Pons (tissue), 1 donor: ENCODE measurements at regions not wholly inside any gene's neighbourhood (a gene's known extent, or its start where the extent isn't known, plus 50 kb on each side); places are given as distances from the start of the nearest gene placed in this dataset.

Source experiments
- DNase-seq: peaks from one replicate; pipeline ENCODE4 v3.0.0-alpha.2; 2016; ENCODE audit warnings: low spot score

GRCh38 chr13:99640260-99640659 is 139.0 kb downstream of the TM9SF2 start:
- DNase-seq: no peak

- DNase-seq: no peak
Observed at GRCh38 chr13:99639126-99639525, 137.9 kb downstream of the TM9SF2 start.

GRCh38 chr13:99636728-99637353 is 135.6 kb downstream of the TM9SF2 start:
- no peak for DNase-seq

GRCh38 chr13:99636306-99636705 is 135.0 kb downstream of the TM9SF2 start:
- DNase-seq: no peak

- DNase-seq: no peak
Observed at GRCh38 chr13:99634672-99635071, 133.4 kb downstream of the TM9SF2 start.

GRCh38 chr13:99630269-99630898 is 129.1 kb downstream of the TM9SF2 start:
- no peak for DNase-seq

GRCh38 chr13:99629641-99630040 is 128.4 kb downstream of the TM9SF2 start:
- DNase-seq: no peak

- DNase-seq: no peak
Observed at GRCh38 chr13:99628442-99628841, 127.2 kb downstream of the TM9SF2 start.

- DNase-seq: no peak
Observed at GRCh38 chr13:99626461-99627082, 125.3 kb downstream of the TM9SF2 start.

- DNase-seq: no peak
Observed at GRCh38 chr13:99624936-99625540, 123.8 kb downstream of the TM9SF2 start.

GRCh38 chr13:99620806-99621205 is 119.5 kb downstream of the TM9SF2 start:
- DNase-seq: no peak

- no peak for DNase-seq
Observed at GRCh38 chr13:99619207-99619606, 117.9 kb downstream of the TM9SF2 start.

- peak; percentile 53 for DNase-seq
Observed at GRCh38 chr13:99617474-99618255, 116.4 kb downstream of the TM9SF2 start.

GRCh38 chr13:99614465-99614885 is 113.2 kb downstream of the TM9SF2 start:
- peak; percentile 20 for DNase-seq
